Activated B cell treated with CpG ODN at 0.5 μM for 24 hours (primary cell): ENCODE measurements at regions not wholly inside any gene's neighbourhood (a gene's known extent, or its start where the extent isn't known, plus 50 kb on each side); places are given as distances from the start of the nearest gene placed in this dataset.

Experiments
- ATAC-seq: fragments of 200-7000 bp; cut with Tn5 transposase; one replicate; pipeline ENCODE4 v1.10.0; 2021; ENCODE audit warnings: low read depth, mild to moderate bottlenecking, moderate library complexity
- CTCF ChIA-PET: fragments of 350-600 bp; sonication (Branson Sonifier 250); formaldehyde crosslinking; loops from one replicate; lab custom pipeline; 2021; ENCODE audit warnings: antibody characterized with exemption; lab: Charles Lee
- POLR2A ChIA-PET: fragments of 350-600 bp; sonication (Branson Sonifier 250); formaldehyde crosslinking; loops from one replicate; lab custom pipeline; 2021; ENCODE audit warnings: antibody characterized with exemption; lab: Charles Lee
- DNase-seq: peaks from one replicate; pipeline ENCODE4 v3.0.0; 2022
- H3K27ac Mint-ChIP-seq: one replicate; pipeline ENCODE4 v1.8.0; 2020; ENCODE audit warnings: mixed read lengths
- H3K27me3 Mint-ChIP-seq: one replicate; pipeline ENCODE4 v1.8.0; 2021; ENCODE audit warnings: mixed read lengths
- H3K36me3 Mint-ChIP-seq: one replicate; pipeline ENCODE4 v1.8.0; 2021; ENCODE audit warnings: low read depth, mixed read lengths
- H3K4me1 Mint-ChIP-seq: one replicate; pipeline ENCODE4 v1.8.0; 2021; ENCODE audit warnings: mixed read lengths
- H3K4me3 Mint-ChIP-seq: one replicate; pipeline ENCODE4 v1.8.0; 2020; ENCODE audit warnings: mild to moderate bottlenecking, mixed read lengths
- H3K9me3 Mint-ChIP-seq: one replicate; pipeline ENCODE4 v1.8.0; 2020; ENCODE audit warnings: mixed read lengths
- intact Hi-C: fragments of 100-400 bp; cut with micrococcal nuclease; formaldehyde crosslinking; loops from one replicate; pipeline ENCODE4 v1.15.1; 2024
- TF ChIP-seq, protein P1 (sequence below): fragments of 200-600 bp; IDR thresholded peaks from one replicate; pipeline ENCODE4 v1.8.0; 2022; ENCODE audit warnings: antibody characterized with exemption, mild to moderate bottlenecking

DNA sequence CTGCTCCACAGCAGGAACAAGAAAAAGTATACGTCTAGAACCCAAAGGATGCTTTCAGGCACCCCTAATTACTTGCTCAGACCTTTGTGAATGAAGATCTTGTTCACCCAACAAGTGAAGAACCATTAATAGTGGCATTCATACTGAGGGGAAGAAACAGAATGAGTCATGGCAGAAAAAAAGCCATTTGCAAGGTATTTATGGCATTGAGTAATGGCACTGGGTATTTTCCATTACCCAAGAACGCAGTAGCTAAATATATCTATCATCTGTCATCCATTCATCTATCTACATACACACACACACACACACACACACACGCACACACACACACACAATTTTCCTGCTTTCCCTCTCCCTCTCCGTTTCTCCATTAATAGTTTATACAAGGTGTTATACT is 56.4 kb upstream of the XIRP2 start:
- Mint-ChIP-seq H3K27me3 (no peaks in the 10 kb centered on the region), H3K4me1 (no peaks in the 10 kb centered on the region), H3K9me3 (no peaks in the 10 kb centered on the region), H3K4me3 (no peak overlapping the region), H3K36me3 (no peaks in the 10 kb centered on the region), H3K27ac (no peak overlapping the region)
- TF ChIP-seq, protein P1, sequence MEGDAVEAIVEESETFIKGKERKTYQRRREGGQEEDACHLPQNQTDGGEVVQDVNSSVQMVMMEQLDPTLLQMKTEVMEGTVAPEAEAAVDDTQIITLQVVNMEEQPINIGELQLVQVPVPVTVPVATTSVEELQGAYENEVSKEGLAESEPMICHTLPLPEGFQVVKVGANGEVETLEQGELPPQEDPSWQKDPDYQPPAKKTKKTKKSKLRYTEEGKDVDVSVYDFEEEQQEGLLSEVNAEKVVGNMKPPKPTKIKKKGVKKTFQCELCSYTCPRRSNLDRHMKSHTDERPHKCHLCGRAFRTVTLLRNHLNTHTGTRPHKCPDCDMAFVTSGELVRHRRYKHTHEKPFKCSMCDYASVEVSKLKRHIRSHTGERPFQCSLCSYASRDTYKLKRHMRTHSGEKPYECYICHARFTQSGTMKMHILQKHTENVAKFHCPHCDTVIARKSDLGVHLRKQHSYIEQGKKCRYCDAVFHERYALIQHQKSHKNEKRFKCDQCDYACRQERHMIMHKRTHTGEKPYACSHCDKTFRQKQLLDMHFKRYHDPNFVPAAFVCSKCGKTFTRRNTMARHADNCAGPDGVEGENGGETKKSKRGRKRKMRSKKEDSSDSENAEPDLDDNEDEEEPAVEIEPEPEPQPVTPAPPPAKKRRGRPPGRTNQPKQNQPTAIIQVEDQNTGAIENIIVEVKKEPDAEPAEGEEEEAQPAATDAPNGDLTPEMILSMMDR = no peak
- ChIA-PET CTCF (no interaction called here), POLR2A (no interaction called here)
- intact Hi-C loops = no loop called here
- DNase-seq (no peak), ATAC-seq (no peak)

DNA sequence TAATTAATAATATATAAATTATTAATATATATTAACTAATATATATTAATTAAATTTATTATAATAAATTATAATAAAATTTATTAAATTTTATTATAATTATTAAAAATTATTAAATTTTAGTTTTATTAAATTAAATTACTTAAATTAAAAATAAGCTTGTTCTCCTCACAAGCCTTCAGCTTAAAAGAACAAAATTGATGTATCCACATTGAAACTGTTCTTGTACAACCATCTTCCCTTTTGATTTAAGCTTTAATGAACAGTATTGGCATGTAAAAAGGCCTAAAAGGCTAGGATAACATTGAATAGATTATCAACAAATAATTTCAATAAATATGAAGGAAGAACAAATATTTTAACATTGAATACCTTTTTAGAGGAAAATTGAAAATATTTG is 62.4 kb upstream of the XIRP2 start:
- no peaks in the 10 kb centered on the region for H3K36me3 Mint-ChIP-seq
- ChIA-PET CTCF (no interaction called here), POLR2A (no interaction called here)
- no peak for DNase-seq
- no peaks in the 10 kb centered on the region for H3K27me3 Mint-ChIP-seq
- no peaks in the 10 kb centered on the region for H3K9me3 Mint-ChIP-seq
- intact Hi-C loops = no loop called here
- H3K4me3 Mint-ChIP-seq = no peak overlapping the region
- TF ChIP-seq, protein P1 = no peak
- no peaks in the 10 kb centered on the region for H3K4me1 Mint-ChIP-seq
- H3K27ac Mint-ChIP-seq = no peak overlapping the region
- ATAC-seq = no peak

DNA sequence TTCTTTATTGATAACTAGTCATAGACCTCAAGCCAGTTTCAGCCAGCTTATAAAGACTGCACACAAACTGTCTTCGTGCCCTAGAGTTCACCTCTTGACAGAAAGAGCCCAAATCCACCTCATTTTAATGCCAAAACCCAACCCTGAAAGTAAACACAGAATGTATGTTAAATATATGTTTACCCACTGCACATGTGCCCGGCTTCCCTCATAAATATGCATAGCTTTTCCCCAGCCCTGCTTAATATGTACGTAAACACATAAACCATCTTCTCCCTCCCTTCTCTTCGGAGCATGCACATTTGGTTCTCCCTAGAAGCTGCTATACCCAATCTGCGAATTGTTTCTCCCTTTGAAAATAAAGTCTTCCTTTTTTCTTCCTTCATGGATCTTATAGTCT is 73.9 kb upstream of the XIRP2 start:
- POLR2A ChIA-PET = no interaction called here
- TF ChIP-seq, protein P1 = no peak
- H3K36me3 Mint-ChIP-seq = no peaks in the 10 kb centered on the region
- H3K27me3 Mint-ChIP-seq = no peaks in the 10 kb centered on the region
- no peak for ATAC-seq
- no peak overlapping the region for H3K4me3 Mint-ChIP-seq
- no peaks in the 10 kb centered on the region for H3K4me1 Mint-ChIP-seq
- DNase-seq = no peak
- intact Hi-C loops = no loop called here
- CTCF ChIA-PET = no interaction called here
- no peak overlapping the region for H3K27ac Mint-ChIP-seq
- peaks cover 3% of the 10 kb centered on the region for H3K9me3 Mint-ChIP-seq

DNA sequence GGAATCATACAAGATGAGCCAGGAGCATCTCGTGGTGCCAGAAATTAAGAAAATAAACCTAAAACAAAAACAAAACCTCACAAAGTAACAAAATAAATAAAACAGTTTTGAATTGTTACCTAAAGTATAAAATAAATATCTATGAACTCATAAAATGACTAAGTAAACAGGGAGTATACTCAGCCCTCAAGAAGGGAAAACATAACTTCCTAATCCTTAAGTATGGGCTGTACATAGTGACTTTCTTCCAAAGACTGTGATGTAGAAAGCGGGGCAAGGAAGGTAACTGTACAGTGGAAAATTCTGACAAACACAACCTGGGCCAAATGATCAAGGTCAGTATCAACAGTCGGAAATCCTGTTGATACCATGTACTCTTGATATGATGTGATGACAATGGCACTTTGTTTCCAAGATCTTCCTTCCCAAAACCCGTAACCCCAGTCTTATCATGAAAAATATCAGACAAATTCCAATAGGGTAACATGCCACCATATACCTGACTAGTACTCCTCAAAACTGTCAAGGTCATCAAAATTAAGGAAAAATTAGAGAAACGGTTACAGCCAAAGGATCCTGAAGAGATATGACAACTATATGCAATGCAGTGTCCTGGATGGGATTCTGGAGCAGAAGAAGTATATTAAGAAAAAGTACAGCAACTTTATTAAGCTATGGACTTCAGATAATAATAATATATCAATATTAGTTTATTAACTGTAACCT is 76.0 kb upstream of the XIRP2 start:
- intact Hi-C loops = no loop called here
- Mint-ChIP-seq H3K27me3 (no peaks in the 10 kb centered on the region), H3K4me3 (no peak overlapping the region), H3K36me3 (no peaks in the 10 kb centered on the region), H3K4me1 (no peaks in the 10 kb centered on the region), H3K27ac (no peak overlapping the region), H3K9me3 (peaks cover 3% of the 10 kb centered on the region)
- ATAC-seq (no peak), DNase-seq (no peak)
- CTCF ChIA-PET = no interaction called here
- POLR2A ChIA-PET = no interaction called here
- TF ChIP-seq, protein P1 = no peak

DNA sequence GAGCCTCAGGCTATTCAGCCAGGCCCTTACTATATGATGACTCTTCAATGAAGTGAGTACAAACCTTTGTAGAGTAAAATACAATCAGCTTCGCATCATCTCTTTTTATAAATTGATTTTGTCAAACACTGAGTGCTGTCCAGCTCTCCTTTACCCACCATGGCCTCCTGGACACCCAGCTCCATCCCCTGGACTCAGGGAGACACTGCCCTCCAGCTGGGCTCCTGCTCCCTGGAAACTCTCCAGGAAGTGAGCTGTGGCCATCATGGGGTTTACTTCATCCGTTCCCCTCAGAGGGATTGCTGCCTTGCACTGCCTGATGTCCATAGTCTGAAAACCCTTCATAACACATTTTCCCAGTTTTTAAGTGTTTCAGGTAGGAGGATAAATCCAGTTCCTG is 82.5 kb upstream of the XIRP2 start:
- POLR2A ChIA-PET = no interaction called here
- H3K9me3 Mint-ChIP-seq = no peaks in the 10 kb centered on the region

More for the DNA sequence above, 82.5 kb upstream of the XIRP2 start:
- CTCF ChIA-PET = interaction anchor here (0.6 kb wide), 1 partner anchor 267 kb away, joined by 3 read pairs; no protein-coding TSS in a partner anchor
- Mint-ChIP-seq H3K27me3 (no peaks in the 10 kb centered on the region), H3K4me3 (no peak overlapping the region), H3K36me3 (no peaks in the 10 kb centered on the region), H3K4me1 (no peaks in the 10 kb centered on the region), H3K27ac (no peak overlapping the region)
- DNase-seq = no peak
- no peak for ATAC-seq
- TF ChIP-seq, protein P1 = no peak
- intact Hi-C loops = no loop called here
